ENCODE measurements at regions not wholly inside any gene's neighbourhood (a gene's known extent, or its start where the extent isn't known, plus 50 kb on each side); places are given as distances from the start of the nearest gene placed in this dataset.

DNA sequence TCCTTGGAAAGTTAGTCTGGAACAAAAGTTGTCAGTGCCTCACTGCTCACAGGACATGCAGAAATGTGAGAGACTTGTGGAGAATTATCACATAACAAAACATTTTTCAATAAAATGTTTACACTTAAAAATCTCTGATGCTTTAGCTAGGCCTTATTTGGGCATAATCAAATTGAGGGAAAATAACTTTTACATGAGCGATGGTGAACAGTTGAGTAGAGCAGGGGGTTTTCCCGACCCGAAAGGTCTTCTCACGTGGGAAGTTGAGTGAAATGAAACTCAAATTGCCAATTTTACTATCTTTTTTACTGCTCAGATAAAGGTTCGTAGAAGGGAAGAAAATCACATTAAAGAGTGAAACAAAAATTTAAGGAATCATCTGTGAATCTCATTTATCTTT is 465.6 kb downstream of the MTX2 start:
- Mint-ChIP-seq H3K27ac (no peak overlapping the region), H3K4me1 (ENCODE audit: low read depth) (no peaks in the 10 kb centered on the region), H3K4me3 (no peak overlapping the region), H3K9me3 (no peaks in the 10 kb centered on the region), H3K27me3 (ENCODE audit: low read depth) (peaks cover 13% of the 10 kb centered on the region), H3K36me3 (ENCODE audit: low read depth) (no peaks in the 10 kb centered on the region)
- no peak for DNase-seq (ENCODE audit: low spot score)

DNA sequence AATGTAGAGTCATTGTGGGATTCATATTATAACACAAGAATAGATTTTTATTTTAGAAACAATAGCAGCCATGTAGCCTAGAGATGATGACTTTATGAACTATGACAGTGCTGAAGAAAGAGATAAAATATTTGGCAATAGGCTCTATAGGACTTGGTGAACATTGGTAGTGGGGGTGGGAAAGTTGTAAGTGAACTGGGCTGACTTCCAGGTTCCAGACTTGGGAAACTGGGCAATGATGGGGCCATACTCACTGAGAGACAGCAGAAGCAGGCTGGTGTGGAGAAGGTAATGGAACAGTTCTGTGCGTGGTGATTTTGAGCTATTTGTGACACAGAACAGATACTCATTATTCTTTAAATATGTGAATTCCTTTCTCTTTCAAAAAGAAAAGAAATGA is 470.3 kb upstream of the HNRNPA3 start:
- H3K27ac Mint-ChIP-seq = no peak overlapping the region
- H3K27me3 Mint-ChIP-seq (ENCODE audit: low read depth) = peaks cover 22% of the 10 kb centered on the region
- H3K4me1 Mint-ChIP-seq (ENCODE audit: low read depth) = no peaks in the 10 kb centered on the region
- no peaks in the 10 kb centered on the region for H3K9me3 Mint-ChIP-seq
- no peak for DNase-seq (ENCODE audit: low spot score)
- H3K36me3 Mint-ChIP-seq (ENCODE audit: low read depth) = no peaks in the 10 kb centered on the region
- no peak overlapping the region for H3K4me3 Mint-ChIP-seq

DNA sequence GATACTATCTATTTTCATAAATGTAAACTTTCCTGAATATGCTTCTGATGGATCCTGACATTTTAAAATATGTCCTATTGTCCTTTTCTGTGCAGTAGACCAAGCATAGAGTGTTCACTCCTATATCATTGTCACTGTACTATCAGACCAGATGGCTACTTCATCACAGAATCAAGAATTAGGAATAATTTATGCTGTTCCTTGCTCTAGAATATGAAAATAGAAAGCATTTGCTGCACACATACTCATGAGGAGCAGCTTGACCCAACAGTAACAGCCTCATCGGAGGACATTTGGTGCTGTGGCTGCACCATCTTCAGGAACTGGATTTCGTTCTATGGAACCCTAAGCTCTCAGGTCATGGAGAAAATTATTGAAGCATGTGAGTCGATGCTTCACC is 468.9 kb upstream of the HNRNPA3 start:
- Mint-ChIP-seq H3K9me3 (no peaks in the 10 kb centered on the region), H3K4me1 (ENCODE audit: low read depth) (no peaks in the 10 kb centered on the region), H3K36me3 (ENCODE audit: low read depth) (no peaks in the 10 kb centered on the region), H3K27me3 (ENCODE audit: low read depth) (peaks cover 22% of the 10 kb centered on the region), H3K27ac (no peak overlapping the region), H3K4me3 (no peak overlapping the region)
- DNase-seq (ENCODE audit: low spot score) = no peak

- no peaks in the 10 kb centered on the region for H3K9me3 Mint-ChIP-seq
- H3K4me1 Mint-ChIP-seq (ENCODE audit: low read depth) = no peaks in the 10 kb centered on the region
- H3K4me3 Mint-ChIP-seq = no peak overlapping the region
- no peak for DNase-seq (ENCODE audit: low spot score)
- H3K36me3 Mint-ChIP-seq (ENCODE audit: low read depth) = no peaks in the 10 kb centered on the region
- peaks cover 18% of the 10 kb centered on the region for H3K27me3 Mint-ChIP-seq (ENCODE audit: low read depth)
- H3K27ac Mint-ChIP-seq = no peak overlapping the region
Observed at GRCh38 chr2:176744146-176744545, 468.4 kb upstream of the HNRNPA3 start.

DNA sequence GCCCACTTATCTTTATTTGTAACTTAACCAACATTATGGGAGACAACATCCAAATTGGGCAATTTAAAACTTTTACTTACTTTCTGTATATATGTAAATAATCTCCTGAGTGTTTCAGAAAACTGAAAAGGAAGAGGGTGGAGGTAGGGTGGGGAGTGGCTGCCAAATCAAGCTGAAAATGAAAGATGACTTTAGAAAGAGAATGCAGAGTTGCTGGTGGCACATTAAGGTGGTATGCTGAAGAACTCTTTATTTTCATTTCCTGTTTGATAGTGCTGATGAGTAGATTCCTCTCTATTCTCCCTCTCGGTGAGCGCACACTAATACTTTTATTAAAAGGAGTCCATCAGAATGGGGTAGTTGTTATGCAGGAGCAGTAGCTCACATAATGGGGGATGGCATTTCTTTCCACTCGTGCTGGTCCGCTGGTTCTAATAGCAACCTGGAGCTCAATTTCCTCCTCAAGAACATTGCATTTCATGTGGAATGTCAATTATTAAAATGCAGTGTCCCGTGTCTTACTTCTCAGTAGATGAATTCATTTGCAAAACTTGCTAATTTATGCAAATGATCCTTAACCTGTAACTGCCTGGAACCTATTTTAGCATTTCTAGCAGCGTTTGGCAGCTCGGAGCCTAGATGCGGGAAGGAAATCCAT is 466.9 kb upstream of the HNRNPA3 start:
- H3K27me3 Mint-ChIP-seq (ENCODE audit: low read depth) = peaks cover 17% of the 10 kb centered on the region
- no peak overlapping the region for H3K4me3 Mint-ChIP-seq
- no peak overlapping the region for H3K27ac Mint-ChIP-seq
- no peaks in the 10 kb centered on the region for H3K36me3 Mint-ChIP-seq (ENCODE audit: low read depth)
- no peaks in the 10 kb centered on the region for H3K4me1 Mint-ChIP-seq (ENCODE audit: low read depth)
- no peak for DNase-seq (ENCODE audit: low spot score)
- no peaks in the 10 kb centered on the region for H3K9me3 Mint-ChIP-seq

GRCh38 chr2:176746411-176746810 is 466.2 kb upstream of the HNRNPA3 start:
- no peaks in the 10 kb centered on the region for H3K36me3 Mint-ChIP-seq (ENCODE audit: low read depth)
- no peak for DNase-seq (ENCODE audit: low spot score)
- peaks cover 15% of the 10 kb centered on the region for H3K27me3 Mint-ChIP-seq (ENCODE audit: low read depth)
- no peaks in the 10 kb centered on the region for H3K4me1 Mint-ChIP-seq (ENCODE audit: low read depth)
- H3K4me3 Mint-ChIP-seq = no peak overlapping the region
- H3K9me3 Mint-ChIP-seq = no peaks in the 10 kb centered on the region
- H3K27ac Mint-ChIP-seq = no peak overlapping the region

GRCh38 chr2:176747506-176747905 is 465.1 kb upstream of the HNRNPA3 start:
- H3K27me3 Mint-ChIP-seq (ENCODE audit: low read depth) = peaks cover 16% of the 10 kb centered on the region
- H3K36me3 Mint-ChIP-seq (ENCODE audit: low read depth) = no peaks in the 10 kb centered on the region
- no peak for DNase-seq (ENCODE audit: low spot score)
- H3K27ac Mint-ChIP-seq = no peak overlapping the region
- H3K4me1 Mint-ChIP-seq (ENCODE audit: low read depth) = no peaks in the 10 kb centered on the region
- H3K4me3 Mint-ChIP-seq = no peak overlapping the region
- H3K9me3 Mint-ChIP-seq = no peaks in the 10 kb centered on the region

DNA sequence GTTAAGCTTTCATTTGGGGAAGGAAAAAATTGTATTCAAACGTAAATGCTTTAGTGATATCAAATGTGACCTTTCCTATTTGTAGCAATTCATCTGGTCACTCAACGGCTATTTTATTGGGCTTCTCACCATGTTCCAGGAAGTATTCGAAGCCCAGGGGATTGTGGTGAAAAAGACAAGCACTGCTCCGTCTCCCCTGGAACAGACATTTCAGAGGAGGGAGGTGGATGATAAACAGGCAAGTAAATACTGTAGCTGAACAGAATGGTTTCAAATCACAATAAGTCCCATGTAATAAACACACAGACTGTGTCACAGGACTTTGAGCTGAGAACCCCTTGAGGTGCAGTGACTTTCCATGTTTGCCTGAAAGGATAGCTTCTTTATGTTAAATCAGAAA is 464.7 kb upstream of the HNRNPA3 start:
- no peak overlapping the region for H3K4me3 Mint-ChIP-seq
- H3K27ac Mint-ChIP-seq = no peak overlapping the region
- H3K9me3 Mint-ChIP-seq = no peaks in the 10 kb centered on the region
- DNase-seq (ENCODE audit: low spot score) = no peak
- H3K27me3 Mint-ChIP-seq (ENCODE audit: low read depth) = peaks cover 18% of the 10 kb centered on the region
- no peaks in the 10 kb centered on the region for H3K36me3 Mint-ChIP-seq (ENCODE audit: low read depth)
- no peaks in the 10 kb centered on the region for H3K4me1 Mint-ChIP-seq (ENCODE audit: low read depth)

GRCh38 chr2:176748662-176749061 is 463.9 kb upstream of the HNRNPA3 start:
- Mint-ChIP-seq H3K4me3 (no peak overlapping the region), H3K9me3 (no peaks in the 10 kb centered on the region), H3K4me1 (ENCODE audit: low read depth) (no peaks in the 10 kb centered on the region), H3K27me3 (ENCODE audit: low read depth) (peaks cover 21% of the 10 kb centered on the region), H3K27ac (no peak overlapping the region), H3K36me3 (ENCODE audit: low read depth) (no peaks in the 10 kb centered on the region)
- no peak for DNase-seq (ENCODE audit: low spot score)

DNA sequence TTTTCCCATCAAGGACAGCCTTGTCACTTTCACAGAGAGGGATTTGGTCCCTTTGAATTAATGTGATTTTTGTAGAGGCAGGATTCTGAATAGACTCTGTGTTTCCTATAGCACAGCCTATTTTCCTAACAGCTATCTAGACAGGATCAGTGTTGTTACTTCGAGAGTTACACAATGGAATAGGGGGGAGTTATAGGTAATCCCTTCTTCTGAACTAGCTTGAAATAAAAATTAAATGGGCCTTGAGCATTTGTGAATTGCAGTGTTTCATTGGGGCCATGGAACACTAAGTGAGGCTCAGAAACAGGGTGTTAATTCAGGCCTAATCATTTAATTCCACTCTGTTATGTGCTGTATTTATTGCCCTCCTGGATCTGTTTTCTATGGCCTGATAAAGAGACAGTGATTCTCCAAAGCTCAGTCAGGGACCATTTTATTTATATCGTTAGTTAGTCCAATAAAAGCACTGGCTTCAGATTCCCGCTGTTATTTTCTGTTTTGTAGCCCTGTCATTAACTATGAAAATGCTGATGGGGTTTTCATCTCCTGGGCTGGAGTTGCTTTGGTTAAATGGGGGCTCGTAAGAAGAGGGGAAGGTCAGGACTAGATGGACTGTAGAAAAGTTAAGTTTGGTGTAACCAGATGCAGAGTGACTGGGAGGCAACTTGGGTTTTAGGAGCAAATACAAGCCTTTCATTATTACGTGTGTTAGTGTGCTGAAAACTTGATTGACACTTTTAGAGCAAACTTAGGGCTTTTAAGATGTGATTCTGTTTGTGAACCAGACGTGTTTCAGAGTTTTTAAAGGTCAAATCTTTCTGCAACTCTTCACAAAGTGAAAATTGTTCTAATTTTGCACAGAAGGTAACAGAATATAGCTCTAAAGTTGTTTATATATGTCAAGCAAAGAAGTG is 461.0 kb upstream of the HNRNPA3 start:
- Mint-ChIP-seq H3K36me3 (ENCODE audit: low read depth) (no peaks in the 10 kb centered on the region), H3K4me1 (ENCODE audit: low read depth) (no peaks in the 10 kb centered on the region), H3K27me3 (ENCODE audit: low read depth) (peaks cover 22% of the 10 kb centered on the region), H3K9me3 (no peaks in the 10 kb centered on the region), H3K27ac (no peak overlapping the region), H3K4me3 (no peak overlapping the region)
- DNase-seq (ENCODE audit: low spot score) = no peak

- DNase-seq (ENCODE audit: low spot score) = no peak
- Mint-ChIP-seq H3K27ac (no peak overlapping the region), H3K27me3 (ENCODE audit: low read depth) (peaks cover 22% of the 10 kb centered on the region), H3K36me3 (ENCODE audit: low read depth) (no peaks in the 10 kb centered on the region), H3K4me1 (ENCODE audit: low read depth) (no peaks in the 10 kb centered on the region), H3K4me3 (no peak overlapping the region), H3K9me3 (no peaks in the 10 kb centered on the region)
Observed at GRCh38 chr2:176752295-176752694, 460.3 kb upstream of the HNRNPA3 start.

DNA sequence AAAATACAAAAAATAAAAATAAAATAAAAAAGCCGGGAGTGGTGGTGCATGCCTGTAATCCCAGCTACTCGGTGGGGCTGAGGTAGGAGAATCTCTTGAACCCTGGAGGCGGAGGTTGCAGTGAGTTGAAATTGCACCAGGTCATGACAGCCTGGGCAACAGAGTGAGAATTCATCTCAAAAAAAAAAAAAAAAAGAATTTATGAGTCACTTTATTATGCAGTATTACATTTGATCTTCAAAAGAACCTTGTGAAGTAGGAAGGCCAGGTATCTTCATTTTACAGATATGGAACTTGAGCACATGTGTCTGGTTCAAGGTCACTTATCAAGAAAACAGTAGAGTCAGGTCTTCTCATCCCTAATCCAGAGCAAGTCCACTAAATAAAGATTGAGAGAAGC is 459.4 kb upstream of the HNRNPA3 start:
- Mint-ChIP-seq H3K4me1 (ENCODE audit: low read depth) (no peaks in the 10 kb centered on the region), H3K27ac (no peak overlapping the region)

DNA sequence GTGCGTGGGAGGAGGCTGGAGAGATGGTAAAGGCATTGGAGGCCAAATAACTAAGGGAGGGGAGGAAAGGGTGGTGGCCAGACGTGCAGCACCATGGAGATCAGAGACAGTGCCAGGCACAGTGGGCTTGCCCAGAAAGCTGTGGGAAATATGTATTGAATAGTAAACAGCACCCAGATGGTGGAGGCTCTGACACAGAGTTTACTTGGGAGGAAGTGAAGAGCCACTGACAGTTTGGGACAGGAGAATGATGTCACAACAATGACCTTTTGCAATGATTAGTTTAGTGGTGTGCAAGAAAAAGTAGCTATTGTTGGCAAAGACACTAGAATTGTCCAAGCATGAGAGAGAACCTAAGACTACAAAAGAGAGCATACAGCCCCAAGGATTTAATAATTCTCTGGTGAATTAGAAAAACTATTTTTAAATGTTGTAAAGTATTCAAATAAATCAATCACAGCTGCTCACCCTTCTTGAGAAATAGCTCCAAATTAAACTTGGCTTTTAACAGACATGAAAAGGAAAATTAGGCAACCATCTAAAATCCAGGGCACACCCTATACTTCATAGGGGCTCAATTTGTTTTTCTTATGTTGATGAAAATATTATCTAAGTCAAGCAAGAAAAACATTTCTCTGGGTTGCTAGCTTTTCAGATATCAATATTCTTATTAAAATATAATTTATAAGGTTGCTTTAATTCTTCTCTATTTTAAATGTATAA is 458.7 kb upstream of the HNRNPA3 start:
- DNase-seq (ENCODE audit: low spot score) = no peak
- peaks cover 24% of the 10 kb centered on the region for H3K27me3 Mint-ChIP-seq (ENCODE audit: low read depth)
- H3K27ac Mint-ChIP-seq = no peak overlapping the region
- no peaks in the 10 kb centered on the region for H3K36me3 Mint-ChIP-seq (ENCODE audit: low read depth)
- H3K4me3 Mint-ChIP-seq = no peak overlapping the region
- H3K4me1 Mint-ChIP-seq (ENCODE audit: low read depth) = no peaks in the 10 kb centered on the region
- H3K9me3 Mint-ChIP-seq = no peaks in the 10 kb centered on the region

More for the DNA sequence above, 459.4 kb upstream of the HNRNPA3 start:
- DNase-seq (ENCODE audit: low spot score) = no peak
- H3K36me3 Mint-ChIP-seq (ENCODE audit: low read depth) = no peaks in the 10 kb centered on the region
- H3K4me3 Mint-ChIP-seq = no peak overlapping the region
- no peaks in the 10 kb centered on the region for H3K9me3 Mint-ChIP-seq
- H3K27me3 Mint-ChIP-seq (ENCODE audit: low read depth) = peaks cover 22% of the 10 kb centered on the region

DNA sequence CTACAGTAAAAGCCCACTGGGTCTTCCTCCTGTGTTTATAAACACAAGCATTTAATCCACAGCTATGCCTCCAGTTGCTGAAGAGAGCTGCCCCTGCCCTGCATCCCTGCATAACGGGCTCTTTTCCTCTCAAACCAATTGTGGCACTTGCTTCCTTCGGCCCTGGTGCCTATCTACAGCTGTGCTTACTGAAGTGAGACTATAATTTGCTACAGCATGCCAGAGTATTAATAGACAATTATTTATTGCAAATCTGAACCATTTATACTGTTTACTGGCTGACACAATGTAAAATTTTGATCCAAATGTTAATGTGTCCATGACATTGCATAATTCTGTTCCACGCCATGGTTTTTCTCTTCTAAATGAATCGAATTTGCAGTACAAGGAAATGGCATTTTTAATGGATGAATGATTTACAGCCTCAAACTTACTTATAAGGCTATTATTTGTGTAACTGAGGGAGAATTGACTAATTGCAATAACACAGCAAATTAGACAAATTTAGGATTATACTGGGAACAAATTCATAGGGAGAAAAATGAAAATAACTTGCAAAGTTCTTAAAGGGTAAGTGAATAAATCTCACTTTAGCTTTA is 457.0 kb upstream of the HNRNPA3 start:
- no peak for DNase-seq (ENCODE audit: low spot score)
- H3K27me3 Mint-ChIP-seq (ENCODE audit: low read depth) = peaks cover 25% of the 10 kb centered on the region
- no peaks in the 10 kb centered on the region for H3K9me3 Mint-ChIP-seq
- H3K27ac Mint-ChIP-seq = no peak overlapping the region
- H3K36me3 Mint-ChIP-seq (ENCODE audit: low read depth) = no peaks in the 10 kb centered on the region
- H3K4me1 Mint-ChIP-seq (ENCODE audit: low read depth) = no peaks in the 10 kb centered on the region
- no peak overlapping the region for H3K4me3 Mint-ChIP-seq

Data from T-helper 2 cell treated with Interferon-gamma antibody and Interleukin-4, amounts not matched to agents 5 μg/mL and 100 μg/mL, for 36 hours (primary cell).